AG04449 (cell line): ENCODE measurements at regions not wholly inside any gene's neighbourhood (a gene's known extent, or its start where the extent isn't known, plus 50 kb on each side); places are given as distances from the start of the nearest gene placed in this dataset.

Experiments used
- CTCF ChIA-PET: fragments of 350-600 bp; formaldehyde crosslinking; extraction: SDS; loops from one replicate; lab custom pipeline; 2021; ENCODE audit warnings: antibody characterized with exemption; lab: Yijun Ruan, JAX
- POLR2A ChIA-PET: fragments of 400-600, 350-600 bp; formaldehyde crosslinking; extraction: SDS; loops from one replicate; lab custom pipeline; 2020; ENCODE audit warnings: antibody characterized with exemption, inconsistent platforms; lab: Yijun Ruan, JAX
- DNase-seq: peaks from one replicate; pipeline ENCODE4 v3.0.0-alpha.2; 2010; ENCODE audit warnings: low read depth, low spot score
- H3K4me3 ChIP-seq: 2 replicates; pipeline ENCODE4 v1.5.1; 2011; ENCODE audit warnings: low read depth, mild to moderate bottlenecking, control low read depth, low read length
- CTCF ChIP-seq: IDR thresholded peaks from one replicate; pipeline ENCODE4 v1.5.1; 2011; ENCODE audit warnings: mild to moderate bottlenecking, moderate library complexity, low read length, control low read depth, inconsistent platforms; ENCODE audit not compliant: insufficient read depth; ENCODE audit errors: missing control alignments

GRCh38 chr18:56136105-56136504 is 502.3 kb downstream of the TXNL1 start:
- no peak for DNase-seq
- ChIA-PET POLR2A (no interaction called here), CTCF (no interaction called here)
- H3K4me3 ChIP-seq, result no peak overlapping the region
- no peak for TF ChIP-seq CTCF

- no peak overlapping the region for H3K4me3 ChIP-seq
- DNase-seq, result no peak
- TF ChIP-seq CTCF, result no peak
- ChIA-PET POLR2A (no interaction called here), CTCF (interaction anchor here (1.2 kb wide), 1 partner anchor 10 kb away, joined by 3 read pairs; no protein-coding TSS in a partner anchor)
Measured at GRCh38 chr18:56130481-56130880, 507.9 kb downstream of the TXNL1 start.

GRCh38 chr18:56128153-56128791 is 510.1 kb downstream of the TXNL1 start:
- CTCF ChIA-PET, result interaction anchor here (0.8 to 1.0 kb wide), 2 partner anchors 15 to 25 kb away, joined by 3 read pairs; no protein-coding TSS in a partner anchor
- no peak for DNase-seq
- H3K4me3 ChIP-seq, result no peak overlapping the region
- TF ChIP-seq CTCF, result no peak
- POLR2A ChIA-PET, result no interaction called here

GRCh38 chr18:56127322-56128099 is 510.9 kb downstream of the TXNL1 start:
- POLR2A ChIA-PET, result no interaction called here
- CTCF ChIA-PET, result interaction anchor here (0.8 to 1.3 kb wide), 4 partner anchors 11 to 26 kb away, joined by 3 read pairs; no protein-coding TSS in a partner anchor
- no peak overlapping the region for H3K4me3 ChIP-seq
- TF ChIP-seq CTCF, result no peak
- no peak for DNase-seq

GRCh38 chr18:56124186-56124585 is 514.2 kb downstream of the TXNL1 start:
- ChIA-PET CTCF (interaction anchor here (1.9 kb wide), 1 partner anchor 10 kb away, joined by 6 read pairs; no protein-coding TSS in a partner anchor), POLR2A (interaction anchor here (0.7 to 1.1 kb wide), 3 partner anchors 24 to 116 kb away, joined by 3 to 4 read pairs (median 3); no protein-coding TSS in a partner anchor)
- peak; percentile 71 for DNase-seq
- no peak for TF ChIP-seq CTCF
- no peak overlapping the region for H3K4me3 ChIP-seq

GRCh38 chr18:56121669-56122068 is 516.7 kb downstream of the TXNL1 start:
- CTCF ChIA-PET, result no interaction called here
- POLR2A ChIA-PET, result no interaction called here
- H3K4me3 ChIP-seq, result no peak overlapping the region
- no peak for DNase-seq
- TF ChIP-seq CTCF, result no peak
